CD14-positive monocyte (primary cell): ENCODE measurements at regions not wholly inside any gene's neighbourhood (a gene's known extent, or its start where the extent isn't known, plus 50 kb on each side); places are given as distances from the start of the nearest gene placed in this dataset.

ENCODE experiments used
- DNase-seq, 3 donors: peaks; one replicate each; pipeline ENCODE4 v3.0.0-alpha.2; 2011 to 2022
- H2AFZ ChIP-seq: 2 replicates; pipeline ENCODE4 v1.6.0; 2012; ENCODE audit warnings: mild to moderate bottlenecking, low read depth, low read length, inconsistent platforms; ENCODE audit not compliant: insufficient read depth, poor library complexity, severe bottlenecking
- H3K27ac ChIP-seq, 2 donors: 1 replicate in 1 of 2; 2 replicates in 1 of 2; pipeline ENCODE4 v1.5.1; 2012 to 2013; ENCODE audit warnings: low read length in 2 of 2, control low read depth in 1 of 2, inconsistent platforms in 1 of 2, low read depth in 1 of 2, mild to moderate bottlenecking in 1 of 2
- H3K27me3 ChIP-seq, 2 donors: one replicate each; pipeline versions ENCODE4 v1.6.0 to v1.6.1; 2011 to 2013; ENCODE audit warnings: low read length in 2 of 2; ENCODE audit not compliant: control insufficient read depth in 2 of 2, insufficient read depth in 2 of 2
- H3K36me3 ChIP-seq, 2 donors: replicated peaks in 1 of 2; 1 replicate in 1 of 2; 2 replicates in 1 of 2; pipeline versions ENCODE4 v1.5.1 to v1.6.1; 2012 to 2013; ENCODE audit warnings: low read length in 2 of 2, control low read depth in 1 of 2, inconsistent platforms in 1 of 2, mild to moderate bottlenecking in 1 of 2; ENCODE audit not compliant: insufficient read depth in 2 of 2, control insufficient read depth in 1 of 2
- H3K4me1 ChIP-seq, 2 donors: 1 replicate in 1 of 2; 2 replicates in 1 of 2; pipeline versions ENCODE4 v1.5.1 to v1.6.1; 2012 to 2013; ENCODE audit warnings: low read length in 2 of 2, control low read depth in 1 of 2, inconsistent platforms in 1 of 2, mild to moderate bottlenecking in 1 of 2, moderate library complexity in 1 of 2; ENCODE audit not compliant: insufficient read depth in 2 of 2, control insufficient read depth in 1 of 2
- H3K4me2 ChIP-seq: replicated peaks from 2 replicates; pipeline ENCODE3; 2012; ENCODE audit warnings: low read length, moderate library complexity, mild to moderate bottlenecking; ENCODE audit not compliant: poor library complexity, severe bottlenecking; ENCODE audit errors: extremely low read depth
- H3K4me3 ChIP-seq, 3 experiments: fragments of 200-600 bp in 1 of 3; sonication (generic) in 1 of 3; replicated peaks in 1 of 3; 1 replicate in 2 of 3; 2 replicates in 1 of 3; pipeline ENCODE4 v1.5.1; 2011 to 2013; ENCODE audit warnings: low read length in 3 of 3, mild to moderate bottlenecking in 3 of 3, control low read depth in 2 of 3, low read depth in 2 of 3, inconsistent platforms in 1 of 3, moderate library complexity in 1 of 3
- H3K79me2 ChIP-seq: 2 replicates; pipeline ENCODE4 v1.6.0; 2012; ENCODE audit warnings: mild to moderate bottlenecking, control low read depth, inconsistent platforms, low read length, moderate library complexity; ENCODE audit not compliant: insufficient read depth
- H3K9ac ChIP-seq: 2 replicates; pipeline ENCODE4 v1.6.0; 2017; ENCODE audit warnings: low read length, mild to moderate bottlenecking; ENCODE audit not compliant: insufficient read depth, poor library complexity, severe bottlenecking
- H3K9me3 ChIP-seq, 2 donors: replicated peaks in 1 of 2; 1 replicate in 1 of 2; 2 replicates in 1 of 2; pipeline versions ENCODE4 v1.5.1 to v1.6.1; 2012 to 2013; ENCODE audit warnings: low read length in 2 of 2, control low read depth in 1 of 2; ENCODE audit not compliant: control insufficient read depth in 1 of 2, insufficient read depth in 1 of 2
- H4K20me1 ChIP-seq: 2 replicates; pipeline ENCODE4 v1.6.0; 2012; ENCODE audit warnings: mild to moderate bottlenecking, low read length, control low read depth, moderate library complexity; ENCODE audit not compliant: insufficient read depth
- H3K27ac Mint-ChIP-seq, 7 donors: one replicate each; pipeline ENCODE4 v1.8.0; 2020; ENCODE audit warnings: mild to moderate bottlenecking in 7 of 7, mixed read lengths in 7 of 7, moderate library complexity in 6 of 7, inconsistent platforms in 2 of 7
- H3K27me3 Mint-ChIP-seq, 3 donors: one replicate each; pipeline ENCODE4 v1.8.0; 2021 to 2022; ENCODE audit warnings: low read depth in 3 of 3, mild to moderate bottlenecking in 3 of 3, mixed read lengths in 3 of 3, moderate library complexity in 3 of 3, inconsistent platforms in 1 of 3
- H3K36me3 Mint-ChIP-seq, 2 donors: one replicate each; pipeline ENCODE4 v1.8.0; 2020; ENCODE audit warnings: mixed read lengths in 2 of 2, inconsistent platforms in 1 of 2, mild to moderate bottlenecking in 1 of 2
- H3K4me1 Mint-ChIP-seq: one replicate; pipeline ENCODE4 v1.8.0; 2020; ENCODE audit warnings: mild to moderate bottlenecking, mixed read lengths
- H3K4me3 Mint-ChIP-seq, 2 donors: one replicate each; pipeline ENCODE4 v1.8.0; 2020; ENCODE audit warnings: mild to moderate bottlenecking in 2 of 2, mixed read lengths in 2 of 2, moderate library complexity in 1 of 2
- H3K9me3 Mint-ChIP-seq, 7 donors: one replicate each; pipeline ENCODE4 v1.8.0; 2020 to 2022; ENCODE audit warnings: mixed read lengths in 7 of 7, mild to moderate bottlenecking in 6 of 7, moderate library complexity in 6 of 7, inconsistent platforms in 2 of 7
- whole genome bisulfite sequencing: methylation state at CpG from one replicate; pipeline ENCODE4 v1.1.5; 2013; ENCODE audit warnings: missing lambda C conversion rate; ENCODE audit not compliant: insufficient coverage; 5-methylcytosine and 5-hydroxymethylcytosine counted together
- intact Hi-C, 2 donors: fragments of 100-400 bp; cut with micrococcal nuclease; formaldehyde crosslinking; loops; one replicate each; pipeline versions ENCODE4 v1.15.0 to v1.15.1; 2023
- TF ChIP-seq, protein P1 (sequence below): fragments of 200-600 bp; IDR thresholded peaks from one replicate; pipeline ENCODE4 v1.8.0; 2022; ENCODE audit warnings: antibody characterized with exemption, mild to moderate bottlenecking

DNA sequence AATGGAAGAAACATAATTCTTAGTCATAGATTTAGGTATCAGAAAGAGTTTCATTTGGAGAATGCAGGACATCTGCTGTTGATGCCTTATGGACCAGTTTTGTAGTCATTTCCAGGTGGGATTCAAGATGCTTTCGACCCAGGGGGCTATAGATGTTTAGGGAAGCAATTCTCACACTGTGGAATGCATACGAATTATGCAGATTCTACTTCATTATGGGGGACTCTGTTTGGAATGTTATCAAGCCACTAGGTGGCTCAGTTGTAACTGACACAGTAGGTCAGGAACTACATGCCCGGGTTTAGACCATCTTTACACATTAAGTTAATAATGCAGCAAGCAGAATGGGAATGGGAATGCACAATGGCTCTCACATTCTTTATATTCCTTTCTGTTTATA is 1359.8 kb downstream of the ZPLD1 start:
- H3K27me3 Mint-ChIP-seq, result no peaks in the 10 kb centered on the region
- Histone ChIP-seq H3K27me3 (no peaks in the 10 kb centered on the region), H3K9ac (no peak overlapping the region), H3K79me2 (no peaks in the 10 kb centered on the region), H3K4me2 (no peak overlapping the region), H3K4me3 (no peak overlapping the region), H3K36me3 (no peaks in the 10 kb centered on the region), H3K4me1 (no peaks in the 10 kb centered on the region), H3K9me3 (no peaks in the 10 kb centered on the region), H3K27ac (no peak overlapping the region), H2AFZ (no peak overlapping the region), H4K20me1 (no peaks in the 10 kb centered on the region)
- peaks cover 0 to 1% (median 0%) of the 10 kb centered on the region in 7 donors for H3K9me3 Mint-ChIP-seq
- DNase-seq, result no peak
- WGBS, result 0% methylated on average over 1 of the region's 3 CpGs
- H3K4me3 Mint-ChIP-seq, result no peak overlapping the region
- no peaks in the 10 kb centered on the region for H3K36me3 Mint-ChIP-seq
- H3K4me1 Mint-ChIP-seq, result no peaks in the 10 kb centered on the region
- H3K27ac Mint-ChIP-seq, result no peak overlapping the region
- intact Hi-C loops, result no loop called here
- TF ChIP-seq, protein P1, sequence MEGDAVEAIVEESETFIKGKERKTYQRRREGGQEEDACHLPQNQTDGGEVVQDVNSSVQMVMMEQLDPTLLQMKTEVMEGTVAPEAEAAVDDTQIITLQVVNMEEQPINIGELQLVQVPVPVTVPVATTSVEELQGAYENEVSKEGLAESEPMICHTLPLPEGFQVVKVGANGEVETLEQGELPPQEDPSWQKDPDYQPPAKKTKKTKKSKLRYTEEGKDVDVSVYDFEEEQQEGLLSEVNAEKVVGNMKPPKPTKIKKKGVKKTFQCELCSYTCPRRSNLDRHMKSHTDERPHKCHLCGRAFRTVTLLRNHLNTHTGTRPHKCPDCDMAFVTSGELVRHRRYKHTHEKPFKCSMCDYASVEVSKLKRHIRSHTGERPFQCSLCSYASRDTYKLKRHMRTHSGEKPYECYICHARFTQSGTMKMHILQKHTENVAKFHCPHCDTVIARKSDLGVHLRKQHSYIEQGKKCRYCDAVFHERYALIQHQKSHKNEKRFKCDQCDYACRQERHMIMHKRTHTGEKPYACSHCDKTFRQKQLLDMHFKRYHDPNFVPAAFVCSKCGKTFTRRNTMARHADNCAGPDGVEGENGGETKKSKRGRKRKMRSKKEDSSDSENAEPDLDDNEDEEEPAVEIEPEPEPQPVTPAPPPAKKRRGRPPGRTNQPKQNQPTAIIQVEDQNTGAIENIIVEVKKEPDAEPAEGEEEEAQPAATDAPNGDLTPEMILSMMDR, result no peak

GRCh38 chr3:103796068-103796467 is 1361.3 kb downstream of the ZPLD1 start:
- no peak overlapping the region for H2AFZ ChIP-seq
- Mint-ChIP-seq H3K9me3 (peaks cover 0 to 3% (median 0%) of the 10 kb centered on the region in 7 donors), H3K4me3 (no peak overlapping the region), H3K36me3 (no peaks in the 10 kb centered on the region), H3K4me1 (no peaks in the 10 kb centered on the region), H3K27me3 (peaks cover 0 to 1% (median 0%) of the 10 kb centered on the region in 3 donors), H3K27ac (no peak overlapping the region)
- no peaks in the 10 kb centered on the region for H3K79me2 ChIP-seq
- TF ChIP-seq, protein P1, result no peak
- H3K9ac ChIP-seq, result no peak overlapping the region
- no peaks in the 10 kb centered on the region for H3K27me3 ChIP-seq
- intact Hi-C loops, result no loop called here
- H3K36me3 ChIP-seq, result no peaks in the 10 kb centered on the region
- no peaks in the 10 kb centered on the region for H3K9me3 ChIP-seq
- no peaks in the 10 kb centered on the region for H4K20me1 ChIP-seq
- DNase-seq, result no peak
- H3K4me1 ChIP-seq, result no peaks in the 10 kb centered on the region
- no peak overlapping the region for H3K4me3 ChIP-seq
- no peak overlapping the region for H3K4me2 ChIP-seq
- no peak overlapping the region for H3K27ac ChIP-seq
- WGBS, result no CpG with 5 or more reads among the region's 3 CpGs
